HCT116 (cell line): ENCODE measurements at regions not wholly inside any gene's neighbourhood (a gene's known extent, or its start where the extent isn't known, plus 50 kb on each side); places are given as distances from the start of the nearest gene placed in this dataset.

Source experiments
- ATAC-seq: fragments of 200-7000 bp; cut with Tn5 transposase; 2 replicates; pipeline ENCODE4 v1.9.1; 2020; ENCODE audit warnings: mild to moderate bottlenecking, moderate library complexity
- BruUV-seq: library from RNA; stranded (reverse); fragments of 400-500 nt; replicated peaks from 2 replicates; lab custom pipeline; 2021; lab: Mats Ljungman, UMichigan
- CTCF ChIA-PET: fragments of 300-600 bp; sonication (Branson Sonifier 250); formaldehyde crosslinking; loops from one replicate; lab custom pipeline; 2021; ENCODE audit warnings: antibody characterized with exemption; lab: Charles Lee
- POLR2A ChIA-PET: fragments of 300-600, 350-600 bp; sonication (Branson Sonifier 250); formaldehyde crosslinking; loops from one replicate; lab custom pipeline; 2021; ENCODE audit warnings: antibody characterized with exemption; lab: Charles Lee
- RAD21 ChIA-PET, 2 experiments: fragments of 300-600 bp; sonication (Branson Sonifier 250); formaldehyde crosslinking; loops; one replicate each; lab custom pipeline; 2023; ENCODE audit warnings: low total read pairs in 2 of 2; ENCODE audit not compliant: uncharacterized antibody in 2 of 2, unreplicated experiment in 2 of 2, low non-redundant PET in 1 of 2; lab: Charles Lee
- DNase-seq: peaks from one replicate; pipeline ENCODE4 v3.0.0-alpha.2; 2010; ENCODE audit warnings: low read depth, low spot score
- H2AFZ ChIP-seq: fragments of 200-600 bp; shearing (Covaris generic), sonication (generic); 2 replicates; pipeline ENCODE4 v1.6.1; 2017; ENCODE audit warnings: low read depth, mixed run types, mixed read lengths, antibody characterized with exemption, low read length; ENCODE audit not compliant: poor library complexity, severe bottlenecking
- H3K27ac ChIP-seq: 2 replicates; pipeline ENCODE4 v1.5.1; 2012; ENCODE audit warnings: low read depth, low read length
- H3K27me3 ChIP-seq: fragments of 200-600 bp; sonication (generic); 2 replicates; pipeline ENCODE4 v1.6.1; 2016; ENCODE audit warnings: mixed run types, low read length, mixed read lengths; ENCODE audit not compliant: insufficient read depth
- H3K36me3 ChIP-seq, 2 experiments: fragments of 200-500 bp in 1 of 2; fragments of 200-600 bp in 1 of 2; sonication (Bioruptor generic) in 1 of 2; sonication (generic) in 1 of 2; 2 replicates each; pipeline versions ENCODE4 v1.5.1 to v1.6.1; 2014 to 2016; ENCODE audit warnings: low read length in 2 of 2, inconsistent platforms in 1 of 2, mixed read lengths in 1 of 2, mixed run types in 1 of 2; ENCODE audit not compliant: insufficient read depth in 2 of 2, control insufficient read depth in 1 of 2
- H3K4me1 ChIP-seq, 2 experiments: fragments of 200-600 bp in 1 of 2; sonication (generic) in 1 of 2; 2 replicates each; pipeline versions ENCODE4 v1.5.1 to v1.6.1; 2012 to 2017; ENCODE audit warnings: low read length in 2 of 2, inconsistent platforms in 1 of 2, mild to moderate bottlenecking in 1 of 2, mixed read lengths in 1 of 2, mixed run types in 1 of 2, moderate library complexity in 1 of 2; ENCODE audit not compliant: insufficient read depth in 2 of 2, control insufficient read depth in 1 of 2
- H3K4me2 ChIP-seq: fragments of 200-600 bp; sonication (generic); 2 replicates; pipeline ENCODE4 v1.6.1; 2017; ENCODE audit warnings: mixed run types, low read length, mixed read lengths
- H3K4me3 ChIP-seq, 2 experiments: fragments of 200-600 bp in 1 of 2; sonication (generic) in 1 of 2; replicated peaks in 1 of 2; 2 replicates each; pipeline ENCODE4 v1.5.1; 2011 to 2016; ENCODE audit warnings: low read length in 2 of 2, control low read depth in 1 of 2, low read depth in 1 of 2, mild to moderate bottlenecking in 1 of 2, mixed read lengths in 1 of 2, mixed run types in 1 of 2
- H3K79me2 ChIP-seq: fragments of 200-600 bp; sonication (generic); 2 replicates; pipeline ENCODE4 v1.6.1; 2017; ENCODE audit warnings: mild to moderate bottlenecking, mixed run types, low read length, moderate library complexity, mixed read lengths; ENCODE audit not compliant: insufficient read depth
- H3K9ac ChIP-seq: fragments of 200-600 bp; sonication (generic); 2 replicates; pipeline ENCODE4 v1.6.1; 2016; ENCODE audit warnings: low read length, mixed read lengths
- H3K9me2 ChIP-seq: fragments of 200-600 bp; sonication (generic), shearing (Covaris generic); 2 replicates; pipeline ENCODE4 v1.6.1; 2017; ENCODE audit warnings: mixed run types, mild to moderate bottlenecking, moderate library complexity; ENCODE audit not compliant: insufficient read depth
- H3K9me3 ChIP-seq, 2 experiments: fragments of 200-500 bp in 1 of 2; fragments of 200-600 bp in 1 of 2; sonication (Bioruptor generic) in 1 of 2; sonication (generic) in 1 of 2; 2 replicates each; pipeline ENCODE4 v1.6.1; 2014 to 2017; ENCODE audit warnings: low read length in 2 of 2, mixed read lengths in 2 of 2, inconsistent platforms in 1 of 2, low read depth in 1 of 2, mild to moderate bottlenecking in 1 of 2, mixed run types in 1 of 2, moderate library complexity in 1 of 2; ENCODE audit not compliant: control insufficient read depth in 1 of 2, insufficient read depth in 1 of 2
- H4K20me1 ChIP-seq: fragments of 200-600 bp; sonication (generic), shearing (Covaris generic); 2 replicates; pipeline ENCODE4 v1.6.1; 2017; ENCODE audit warnings: mixed run types, mild to moderate bottlenecking, moderate library complexity; ENCODE audit not compliant: insufficient read depth
- ATF3 ChIP-seq: IDR thresholded peaks from 2 replicates; pipeline ENCODE4 v1.6.1; 2012
- CEBPB ChIP-seq: IDR thresholded peaks from 2 replicates; pipeline ENCODE4 v1.6.1; 2012; ENCODE audit warnings: low read depth
- CTCF ChIP-seq, 3 experiments: fragments of 200-600 bp in 1 of 3; sonication (generic) in 1 of 3; IDR thresholded peaks in 2 of 3; conservative IDR thresholded peaks in 1 of 3; 2 replicates each; pipeline ENCODE4 v1.5.1; 2012 to 2017; ENCODE audit warnings: low read depth in 2 of 3, low read length in 2 of 3, antibody characterized with exemption in 1 of 3, borderline replicate concordance in 1 of 3, control low read depth in 1 of 3, mild to moderate bottlenecking in 1 of 3, mixed read lengths in 1 of 3, mixed run types in 1 of 3, moderate library complexity in 1 of 3; ENCODE audit not compliant: insufficient read depth in 1 of 3
- EGR1 ChIP-seq: IDR thresholded peaks from 2 replicates; pipeline ENCODE4 v1.6.1; 2012; ENCODE audit warnings: low read depth
- EZH2 ChIP-seq: fragments of 200-600 bp; sonication (generic); IDR thresholded peaks from 2 replicates; pipeline ENCODE4 v1.6.1; 2017; ENCODE audit warnings: antibody characterized with exemption, mixed run types
- EZH2phosphoT487 ChIP-seq: fragments of 200-600 bp; IDR thresholded peaks from 2 replicates; pipeline ENCODE4 v1.6.1; 2018; ENCODE audit warnings: antibody characterized with exemption, borderline replicate concordance
- JUND ChIP-seq: IDR thresholded peaks from 2 replicates; pipeline ENCODE4 v1.6.1; 2012
- POLR2A ChIP-seq: IDR thresholded peaks from 2 replicates; pipeline ENCODE4 v1.7.0; 2011; ENCODE audit warnings: borderline replicate concordance; ENCODE audit not compliant: insufficient read depth, insufficient read length; ENCODE audit errors: extremely low read depth
- RAD21 ChIP-seq: IDR thresholded peaks from 2 replicates; pipeline ENCODE4 v1.6.1; 2012; ENCODE audit warnings: low read depth, mild to moderate bottlenecking
- REST ChIP-seq: IDR thresholded peaks from 2 replicates; pipeline ENCODE4 v1.6.1; 2012; ENCODE audit warnings: low read depth
- SIN3A ChIP-seq: IDR thresholded peaks from 2 replicates; pipeline ENCODE4 v1.6.1; 2012; ENCODE audit warnings: low read depth
- SP1 ChIP-seq: IDR thresholded peaks from 2 replicates; pipeline ENCODE4 v1.6.1; 2012; ENCODE audit warnings: low read depth
- SRF ChIP-seq: IDR thresholded peaks from 2 replicates; pipeline ENCODE4 v1.6.1; 2012; ENCODE audit warnings: low read depth
- TCF7L2 ChIP-seq: IDR thresholded peaks from 2 replicates; pipeline ENCODE4 v1.7.0; 2011; ENCODE audit warnings: borderline replicate concordance, inconsistent platforms; ENCODE audit not compliant: insufficient read depth, insufficient read length; ENCODE audit errors: extremely low read depth
- YY1 ChIP-seq: IDR thresholded peaks from 2 replicates; pipeline ENCODE4 v1.6.1; 2011; ENCODE audit warnings: low read length, low read depth, moderate library complexity, mild to moderate bottlenecking; ENCODE audit not compliant: insufficient replicate concordance; ENCODE audit errors: extremely low read depth
- ZBTB33 ChIP-seq: IDR thresholded peaks from 2 replicates; pipeline ENCODE4 v1.6.1; 2011; ENCODE audit warnings: mild to moderate bottlenecking, low read length, moderate library complexity; ENCODE audit not compliant: insufficient replicate concordance; ENCODE audit errors: extremely low read depth
- ZFX ChIP-seq: fragments of 450-650 bp; IDR thresholded peaks from 2 replicates; pipeline ENCODE4 v1.6.1; 2017
- ZNF274 ChIP-seq: fragments of 200-500 bp; sonication (Bioruptor generic); IDR thresholded peaks from 2 replicates; pipeline ENCODE4 v1.6.1; 2014; ENCODE audit warnings: mild to moderate bottlenecking, low read depth, low read length, inconsistent platforms
- intact Hi-C: fragments of 100-400 bp; cut with micrococcal nuclease; formaldehyde crosslinking; loops from 2 replicates; pipeline ENCODE4 v1.10.0; 2022

DNA sequence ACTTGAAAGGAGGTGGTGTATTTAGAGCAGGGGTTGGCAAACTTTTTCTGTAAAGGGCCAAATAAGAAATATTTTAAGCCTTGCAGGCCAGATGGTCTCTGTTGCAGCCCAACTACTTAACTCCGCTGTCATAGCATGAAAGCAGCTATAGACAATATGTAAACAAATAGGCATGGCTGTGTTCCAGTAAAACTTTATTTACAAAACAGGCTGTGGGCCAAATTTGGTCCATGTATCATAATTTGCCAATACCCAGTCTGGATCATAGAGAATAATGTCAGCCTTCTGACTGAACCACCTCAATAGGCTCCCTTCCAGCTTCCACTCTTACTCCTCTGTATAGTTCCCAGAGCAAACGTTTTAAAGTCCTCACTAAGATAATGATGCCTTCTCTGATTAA, 638.8 kb upstream of the CFAP20DC start:
- Histone ChIP-seq H3K27me3 (peaks cover 13% of the 10 kb centered on the region), H4K20me1 (no peaks in the 10 kb centered on the region), H3K9me3 (no peaks in the 10 kb centered on the region), H2AFZ (no peak overlapping the region), H3K4me1 (no peaks in the 10 kb centered on the region), H3K27ac (no peak overlapping the region), H3K4me2 (no peak overlapping the region)
- ATAC-seq, result no peak
- DNase-seq, result no peak
- ChIA-PET POLR2A (no interaction called here), CTCF (no interaction called here), RAD21 (no interaction called here)
- BruUV-seq, result no TSS peak
- TF ChIP-seq RAD21 (no peak), EZH2 (no peak), TCF7L2 (no peak), ATF3 (no peak), ZFX (no peak), REST (no peak), SIN3A (no peak), SP1 (no peak), ZBTB33 (no peak), EGR1 (no peak), CEBPB (no peak), SRF (no peak), ZNF274 (no peak), JUND (no peak), CTCF (IDR thresholded peaks at IDR 0.05 in 2 of 3, conservative IDR thresholded peaks at IDR 0.05 in 1 of 3; ENCODE audit: borderline replicate concordance in 1 of 3, insufficient read depth in 1 of 3, low read depth in 2 of 3, low read length in 2 of 3) (no peak), EZH2phosphoT487 (no peak), POLR2A (no peak), YY1 (no peak)
- TF ChIP-seq, all 23 proteins: peak for 0
- Histone ChIP-seq H3K9me2 (no peaks in the 10 kb centered on the region), H3K9ac (no peak overlapping the region), H3K36me3 (no peaks in the 10 kb centered on the region), H3K4me3 (no peak overlapping the region), H3K79me2 (no peaks in the 10 kb centered on the region)
- intact Hi-C loops, result no loop called here
